ENCODE measurements at regions not wholly inside any gene's neighbourhood (a gene's known extent, or its start where the extent isn't known, plus 50 kb on each side); places are given as distances from the start of the nearest gene placed in this dataset.
A peak's percentile ranks its signal among the peaks of the same experiment; 100 is the strongest.

- DNase-seq = no peak
Observed at GRCh38 chr13:105084931-105085330, 1450.5 kb downstream of the EFNB2 start.

GRCh38 chr13:105083992-105084391 is 1451.5 kb downstream of the EFNB2 start:
- DNase-seq = no peak

GRCh38 chr13:105074755-105075154 is 1460.7 kb downstream of the EFNB2 start:
- no peak for DNase-seq

- DNase-seq = no peak
Observed at GRCh38 chr13:105073041-105073440, 1462.4 kb downstream of the EFNB2 start.

- no peak for DNase-seq
Observed at GRCh38 chr13:105070452-105070851, 1465.0 kb downstream of the EFNB2 start.

- DNase-seq = no peak
Observed at GRCh38 chr13:105069106-105069505, 1466.4 kb downstream of the EFNB2 start.

- DNase-seq = no peak
Observed at GRCh38 chr13:105063676-105064075, 1471.8 kb downstream of the EFNB2 start.

GRCh38 chr13:105059786-105060185 is 1475.7 kb downstream of the EFNB2 start:
- DNase-seq = no peak

GRCh38 chr13:105058517-105058916 is 1476.9 kb downstream of the EFNB2 start:
- no peak for DNase-seq

GRCh38 chr13:105052711-105053110 is 1482.8 kb downstream of the EFNB2 start:
- DNase-seq = no peak

- peak in 3 of 51 donors; percentile 1 to 2 (median 1) for DNase-seq
Observed at GRCh38 chr13:105050686-105051085, 1484.8 kb downstream of the EFNB2 start.

GRCh38 chr13:105048677-105049076 is 1486.8 kb downstream of the EFNB2 start:
- no peak for DNase-seq

- DNase-seq = peak in 2 of 51 donors; percentile 0 to 1
Observed at GRCh38 chr13:105047676-105048295, 1487.7 kb downstream of the EFNB2 start.

- no peak for DNase-seq
Observed at GRCh38 chr13:105037110-105037509, 1498.4 kb downstream of the EFNB2 start.

- DNase-seq = no peak
Observed at GRCh38 chr13:105035092-105035491, 1500.4 kb downstream of the EFNB2 start.

GRCh38 chr13:105033999-105034398 is 1501.5 kb downstream of the EFNB2 start:
- no peak for DNase-seq

- no peak for DNase-seq
Observed at GRCh38 chr13:105031306-105031705, 1504.2 kb downstream of the EFNB2 start.

- no peak for DNase-seq
Observed at GRCh38 chr13:105030851-105031250, 1504.6 kb downstream of the EFNB2 start.

- no peak for DNase-seq
Observed at GRCh38 chr13:105019073-105019472, 1516.4 kb downstream of the EFNB2 start.

- DNase-seq = peak in 1 of 51 donors; percentile 1
Observed at GRCh38 chr13:105016266-105016665, 1519.2 kb downstream of the EFNB2 start.

GRCh38 chr13:105008604-105009003 is 1526.9 kb downstream of the EFNB2 start:
- no peak for DNase-seq

GRCh38 chr13:105007166-105007808 is 1528.2 kb downstream of the EFNB2 start:
- DNase-seq = no peak

GRCh38 chr13:104996022-104996421 is 1539.4 kb downstream of the EFNB2 start:
- DNase-seq = no peak

Measured in hypothalamus (tissue), 51 donors.